ENCODE measurements at regions not wholly inside any gene's neighbourhood (a gene's known extent, or its start where the extent isn't known, plus 50 kb on each side); places are given as distances from the start of the nearest gene placed in this dataset.

DNA sequence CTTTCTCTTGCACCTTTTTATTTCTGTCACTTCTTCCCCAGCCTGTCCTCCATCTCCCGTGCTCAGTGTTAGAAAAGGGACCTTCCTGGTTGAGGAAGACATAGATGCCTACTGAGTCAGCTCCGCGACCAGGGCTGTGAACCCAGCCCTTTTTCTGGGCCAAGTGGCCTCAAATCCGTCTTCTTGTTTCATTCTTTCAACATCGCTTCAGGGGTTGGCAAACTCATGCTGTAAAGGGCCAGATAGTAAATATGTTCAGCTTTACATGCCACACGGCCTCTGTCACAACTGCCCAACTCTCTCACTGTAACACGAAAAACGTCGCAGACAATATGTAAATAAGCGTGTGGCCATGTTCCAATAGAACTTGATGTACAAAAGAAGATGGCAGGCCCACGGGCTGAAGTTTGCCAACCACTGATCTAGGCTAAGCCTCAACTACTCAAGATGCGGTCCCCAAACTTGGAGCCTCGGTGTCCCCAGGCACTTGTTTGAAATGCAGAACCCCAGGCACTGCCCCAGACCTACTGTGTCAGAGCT lies 338.4 kb downstream of the MN1 start:
- DNase-seq (ENCODE audit: low read depth): no peak

DNA sequence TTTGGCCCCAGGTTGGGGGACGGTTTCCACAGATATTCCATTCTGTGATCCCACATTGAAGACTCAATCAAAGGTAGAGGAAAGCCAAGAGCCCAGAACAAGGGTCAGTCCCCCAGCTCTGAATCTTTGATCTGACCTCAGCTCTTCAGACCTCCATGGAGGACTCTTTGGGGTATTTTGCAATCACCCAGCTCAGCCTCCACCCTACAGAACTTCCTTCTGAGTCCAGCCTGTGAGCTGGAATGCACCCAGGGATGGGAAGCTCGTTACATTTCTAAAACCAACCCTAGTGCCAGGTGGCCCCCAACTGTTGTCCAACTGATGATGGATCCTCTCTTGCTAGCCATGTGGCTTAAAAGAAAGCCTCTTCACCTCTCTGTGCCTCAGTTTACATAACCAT lies 335.3 kb downstream of the MN1 start:
- DNase-seq (ENCODE audit: low read depth): no peak

DNA sequence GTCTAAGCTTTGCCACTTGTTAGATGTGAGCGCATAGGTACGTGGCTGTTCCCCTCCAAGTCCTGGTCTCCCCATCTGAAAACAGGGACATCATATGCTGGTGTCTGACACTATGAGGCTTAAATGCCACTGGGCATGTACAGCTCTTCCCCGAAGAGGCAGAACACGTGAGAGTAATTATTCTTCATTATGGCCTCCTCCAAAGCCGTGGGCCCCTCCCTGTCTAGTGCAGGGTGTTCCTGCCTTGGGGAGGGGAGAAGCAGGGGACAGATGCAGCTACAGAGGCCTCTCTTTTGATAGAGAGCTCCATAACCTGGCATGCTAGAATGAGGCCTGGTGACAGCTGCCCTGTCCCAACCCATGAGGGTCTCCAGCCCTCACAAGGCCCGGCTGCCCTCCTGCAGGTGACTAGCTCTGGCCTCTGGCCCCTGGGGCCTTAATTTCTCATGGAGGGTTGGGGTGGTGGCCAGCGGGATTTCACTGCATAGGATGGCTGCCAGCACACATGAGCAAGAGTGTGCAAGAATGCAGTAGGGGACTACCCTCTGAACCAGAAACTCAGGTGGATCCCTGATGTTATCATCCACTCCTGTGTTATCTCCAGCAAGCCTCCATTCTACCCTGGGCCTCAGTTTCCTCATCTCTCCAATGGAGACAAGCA lies 334.6 kb downstream of the MN1 start:
- no peak for DNase-seq (ENCODE audit: low read depth)

DNA sequence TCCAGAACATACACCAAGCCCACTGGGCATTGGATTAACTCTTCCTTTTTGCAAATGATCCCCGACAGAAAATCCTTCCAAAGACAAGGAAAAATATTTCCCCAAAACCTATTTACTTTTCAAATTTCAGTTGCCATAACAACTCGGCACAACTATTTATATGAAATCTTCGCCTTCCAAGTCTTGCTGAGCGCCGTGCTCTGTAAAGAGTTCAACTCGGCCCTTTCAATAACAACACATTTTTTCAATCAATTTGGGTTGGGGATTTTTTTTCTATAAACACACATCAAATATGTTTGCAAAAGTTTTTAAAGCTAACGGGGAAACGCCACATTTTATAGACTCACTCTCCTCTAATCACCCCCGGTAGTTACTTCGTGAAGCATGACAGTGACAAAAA lies 333.8 kb downstream of the MN1 start:
- no peak for DNase-seq (ENCODE audit: low read depth)

DNA sequence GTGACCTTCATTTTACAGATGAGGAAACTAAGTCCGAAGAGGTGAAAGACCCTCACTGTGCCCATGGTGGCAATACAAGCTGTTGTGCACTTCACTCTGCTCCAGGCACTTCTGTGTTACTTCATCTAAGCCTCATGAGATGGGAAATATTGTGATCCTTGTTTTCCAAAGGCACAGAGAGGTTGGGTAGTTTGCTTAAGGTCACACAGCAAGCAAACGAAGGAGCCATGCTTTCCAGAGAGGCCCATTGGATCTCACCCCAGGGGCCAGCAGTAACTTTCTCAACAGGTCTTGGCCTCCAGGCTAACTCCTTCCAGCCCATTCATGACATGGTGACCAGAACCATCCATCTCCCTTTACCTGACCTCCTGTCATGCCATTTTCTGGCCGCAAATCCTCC lies 332.8 kb downstream of the MN1 start:
- no peak for DNase-seq (ENCODE audit: low read depth)

DNA sequence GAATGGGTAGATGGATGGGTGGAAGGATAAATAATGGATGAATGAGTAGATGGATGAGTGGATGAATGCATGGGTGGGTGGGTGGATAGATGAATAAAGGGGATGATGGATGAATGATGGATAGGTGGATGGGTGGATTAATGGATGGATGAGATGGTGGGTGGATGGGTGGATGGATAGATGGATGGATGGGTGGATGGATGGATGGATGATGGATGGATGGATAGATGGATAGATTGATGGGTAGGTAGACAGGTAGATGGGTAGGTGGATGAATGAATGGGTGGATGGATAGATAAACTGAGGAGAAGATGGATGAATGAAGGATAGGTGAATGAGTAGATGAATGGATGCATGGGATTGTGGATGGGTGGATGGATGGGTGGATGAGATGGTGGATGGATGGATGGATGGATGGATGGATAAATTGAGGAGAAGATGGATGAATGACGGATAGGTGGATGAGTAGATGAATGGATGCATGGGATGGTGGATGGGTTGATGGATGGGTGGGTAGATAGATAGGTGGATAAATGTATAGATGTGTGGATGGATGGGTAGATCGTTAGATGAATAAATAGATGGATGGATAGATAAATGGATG lies 331.3 kb downstream of the MN1 start:
- DNase-seq (ENCODE audit: low read depth): no peak

DNA sequence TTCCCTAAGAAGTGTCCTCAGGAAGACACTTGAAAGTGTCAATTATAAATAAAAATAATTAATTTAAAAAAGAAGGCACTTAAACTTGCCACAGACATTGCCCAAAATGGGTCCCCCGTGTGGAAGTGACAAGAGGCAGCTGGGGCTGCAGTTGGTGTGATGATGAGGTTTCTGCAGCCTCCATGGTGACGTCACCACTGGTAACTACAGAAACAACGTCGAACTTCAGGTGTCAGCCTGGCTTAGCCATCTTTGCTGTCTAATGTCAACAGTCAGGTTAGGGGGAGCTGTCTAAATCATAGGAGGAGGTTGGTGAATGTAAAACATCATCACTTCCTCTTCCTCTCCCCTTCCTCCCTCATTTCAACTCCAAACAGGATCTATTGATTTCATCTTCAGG lies 328.6 kb downstream of the MN1 start:
- DNase-seq (ENCODE audit: low read depth): no peak

DNA sequence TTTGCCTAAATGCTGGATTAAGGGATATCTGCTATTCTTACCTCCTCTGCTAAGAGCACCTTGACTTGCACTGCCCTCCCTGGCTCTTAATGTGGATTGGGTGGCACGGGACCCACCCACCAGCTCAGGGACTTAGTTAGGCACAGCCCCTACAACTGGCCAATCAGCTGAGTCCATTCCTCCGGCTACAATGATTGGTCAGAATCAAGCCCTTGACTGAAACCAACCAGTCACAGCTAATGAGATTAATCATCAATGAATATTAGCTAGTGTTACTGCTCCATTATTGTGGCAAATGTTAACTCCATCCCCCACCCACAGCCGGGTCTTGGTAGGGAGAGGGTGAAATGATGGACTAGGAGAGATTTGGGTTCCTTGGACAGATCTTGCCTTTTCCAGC lies 328.0 kb downstream of the MN1 start:
- DNase-seq (ENCODE audit: low read depth): no peak

DNA sequence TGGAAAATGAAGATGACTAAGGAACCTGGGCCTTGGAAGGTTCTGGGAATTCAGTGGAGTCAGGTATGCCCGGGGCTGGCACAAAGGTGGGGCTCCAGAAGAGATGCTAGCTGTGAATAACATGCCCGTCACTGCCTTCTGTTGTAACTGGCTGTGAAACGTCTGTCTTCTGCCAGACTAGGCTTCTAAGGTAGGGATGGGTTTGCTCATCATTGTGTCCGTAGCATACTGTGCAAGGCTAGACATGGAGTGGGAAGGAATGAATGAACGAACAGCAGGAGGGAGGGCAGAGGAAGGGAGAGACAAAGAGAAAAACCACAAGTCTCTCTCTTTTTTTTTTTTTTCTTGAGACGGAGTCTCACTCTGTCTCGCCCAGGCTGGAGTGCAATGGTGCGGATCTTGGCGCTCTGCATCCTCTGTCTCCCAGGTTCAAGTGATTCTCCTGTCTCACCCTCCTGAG lies 327.4 kb downstream of the MN1 start:
- no peak for DNase-seq (ENCODE audit: low read depth)

DNA sequence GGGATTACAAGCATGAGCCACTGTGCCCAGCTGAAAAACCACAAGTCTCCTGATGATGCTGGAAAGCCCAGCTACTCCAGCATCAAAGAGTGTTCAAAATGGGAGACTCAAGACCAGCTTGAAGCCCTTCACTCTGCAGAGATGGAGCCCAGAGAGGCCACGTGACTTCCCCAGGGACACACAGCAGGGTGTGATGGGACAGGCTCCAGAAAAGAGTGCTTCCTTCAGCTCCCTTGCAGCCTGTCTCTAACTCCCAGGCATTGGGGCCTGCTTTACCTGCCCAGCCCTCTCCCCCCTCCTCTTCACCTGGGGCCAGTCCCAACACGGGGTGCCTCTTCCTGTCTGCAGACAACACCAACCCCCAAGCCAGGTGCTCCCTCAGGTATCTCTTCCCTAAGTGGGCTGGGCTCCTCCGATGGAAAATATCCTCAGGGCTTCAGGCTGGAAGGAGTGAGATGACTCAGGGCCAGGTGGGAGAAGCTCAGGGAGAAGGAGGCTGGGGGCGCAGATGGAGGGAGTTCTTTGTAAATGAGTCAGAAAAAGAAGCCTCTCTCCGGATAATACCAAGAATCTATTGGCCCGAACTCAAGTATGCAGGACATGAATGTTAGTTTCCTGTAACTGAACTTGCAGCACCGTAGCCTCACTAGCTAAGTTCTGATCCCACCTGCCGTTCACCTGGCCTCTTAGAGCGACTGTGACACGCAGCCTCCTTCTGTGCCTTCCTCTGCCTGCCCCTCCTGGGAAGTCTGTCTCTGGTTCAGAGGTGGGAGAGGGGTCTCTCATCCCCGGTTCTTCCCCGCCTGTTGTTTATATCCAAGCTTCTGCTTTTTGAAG lies 326.6 kb downstream of the MN1 start:
- peak; percentile 85 for DNase-seq (ENCODE audit: low read depth)

DNA sequence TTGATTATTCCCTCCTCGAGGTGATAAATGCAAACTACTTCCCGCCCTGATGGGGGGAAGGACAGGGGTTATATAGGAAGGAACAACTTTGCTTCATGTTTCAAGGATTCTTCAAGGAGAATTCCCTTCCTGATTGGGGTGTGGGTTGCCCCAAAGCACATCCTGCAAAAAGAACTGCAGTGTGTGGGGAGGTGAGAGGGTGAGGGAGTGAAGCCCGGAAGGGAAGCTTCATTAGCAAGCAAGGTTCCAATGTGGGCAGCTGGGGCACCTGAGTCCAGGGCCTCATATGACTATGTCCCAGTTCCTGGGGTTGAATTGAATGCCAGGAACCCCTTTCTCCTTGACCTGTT lies 326.0 kb downstream of the MN1 start:
- DNase-seq (ENCODE audit: low read depth): no peak

DNA sequence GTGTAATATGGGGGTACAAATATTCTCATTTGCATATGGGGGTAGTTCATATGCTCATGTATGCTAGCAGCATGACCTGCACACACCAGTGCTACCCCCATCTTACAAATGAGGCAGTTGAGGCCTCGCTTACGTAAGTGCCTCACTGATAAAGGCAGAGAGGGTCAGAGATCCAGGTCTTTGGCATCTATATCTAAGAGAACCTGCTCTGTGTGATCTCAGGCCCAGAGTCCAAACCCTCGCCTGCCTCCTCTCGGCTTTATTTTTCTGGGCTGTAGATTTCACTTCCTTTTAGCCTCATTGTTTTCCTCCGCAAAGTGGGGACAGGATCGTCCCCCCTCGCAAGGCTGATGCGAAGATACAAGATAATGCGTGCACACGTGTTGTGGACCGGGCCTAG lies 325.2 kb downstream of the MN1 start:
- DNase-seq (ENCODE audit: low read depth): no peak

DNA sequence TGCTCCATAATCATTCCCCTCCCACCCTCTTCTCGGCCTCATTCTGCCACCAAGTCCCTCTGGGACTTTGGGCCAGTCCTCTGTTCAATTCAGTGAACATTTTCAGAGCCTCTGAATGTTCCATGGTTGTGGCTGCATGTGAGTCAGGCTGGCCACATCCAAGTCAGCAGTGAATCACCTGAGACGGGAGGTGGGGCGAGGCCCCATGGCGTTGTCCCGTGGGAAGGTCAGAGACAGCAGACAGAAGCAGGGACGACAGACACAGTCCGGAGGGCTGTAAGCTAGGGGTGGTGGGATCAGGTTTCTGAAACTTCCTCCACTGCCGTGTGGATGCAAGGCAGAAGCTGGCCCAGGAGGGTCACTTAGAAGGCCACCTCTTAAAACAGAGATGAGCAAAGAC lies 324.8 kb downstream of the MN1 start:
- peak; percentile 83 for DNase-seq (ENCODE audit: low read depth)

DNA sequence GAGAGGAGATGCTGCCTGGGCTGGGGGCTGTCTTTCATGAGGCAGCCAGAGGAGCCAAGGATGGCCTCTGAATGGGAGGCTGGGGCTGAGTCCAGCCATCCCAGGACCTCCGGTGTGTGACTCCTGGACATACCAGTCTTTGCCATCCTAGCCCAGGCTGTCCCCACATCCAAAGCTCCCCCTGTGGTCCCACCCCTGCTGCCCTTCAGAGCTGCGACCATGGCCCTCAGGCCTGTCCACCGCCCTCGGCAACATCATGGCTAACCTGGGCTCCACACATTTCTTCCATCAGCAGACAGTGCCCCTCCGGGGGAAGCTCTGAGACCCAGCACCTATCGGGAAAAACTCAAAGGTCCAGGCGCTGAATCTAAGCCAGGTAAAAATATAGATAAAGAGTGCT lies 324.4 kb downstream of the MN1 start:
- DNase-seq (ENCODE audit: low read depth): no peak

DNA sequence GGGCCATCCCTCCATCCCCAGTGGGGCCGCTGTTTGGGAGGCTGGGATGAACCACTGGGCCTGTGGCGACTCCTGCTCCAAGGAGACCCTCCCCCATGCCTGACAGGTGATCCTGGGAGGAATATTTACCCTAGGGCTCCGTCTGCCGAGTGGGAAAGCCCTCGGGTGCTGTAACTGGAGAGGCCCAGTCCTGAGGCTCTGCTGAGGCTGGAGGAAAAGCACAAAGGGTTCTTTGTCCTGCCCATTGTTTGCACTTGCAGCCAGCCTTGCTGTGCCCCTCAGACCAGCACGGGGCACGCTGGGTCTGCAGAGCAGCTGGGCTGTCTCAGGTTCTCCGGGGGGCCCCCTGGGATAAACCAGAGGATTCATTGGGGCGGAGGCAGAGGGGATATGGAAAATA lies 321.1 kb downstream of the MN1 start:
- no peak for DNase-seq (ENCODE audit: low read depth)

DNA sequence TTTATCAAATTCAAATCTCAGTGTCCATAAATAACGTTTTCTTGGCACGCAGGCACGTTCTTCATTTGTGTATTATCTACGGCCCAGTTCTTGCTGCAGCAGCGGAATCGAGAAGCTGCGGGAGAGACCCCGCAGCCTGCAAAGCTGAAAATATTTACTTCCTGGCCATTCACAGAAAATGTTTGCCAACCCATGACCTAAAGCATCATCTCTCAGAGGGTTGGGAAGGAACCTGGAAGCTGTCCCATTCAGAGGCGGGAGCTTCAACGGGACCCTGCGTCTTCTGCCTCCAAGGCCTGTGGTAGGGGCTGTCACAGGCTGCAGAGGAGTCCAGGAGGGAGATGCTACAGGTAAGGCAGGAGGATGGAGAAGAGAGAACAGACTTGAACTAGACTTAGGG lies 319.2 kb downstream of the MN1 start:
- DNase-seq (ENCODE audit: low read depth): no peak

DNA sequence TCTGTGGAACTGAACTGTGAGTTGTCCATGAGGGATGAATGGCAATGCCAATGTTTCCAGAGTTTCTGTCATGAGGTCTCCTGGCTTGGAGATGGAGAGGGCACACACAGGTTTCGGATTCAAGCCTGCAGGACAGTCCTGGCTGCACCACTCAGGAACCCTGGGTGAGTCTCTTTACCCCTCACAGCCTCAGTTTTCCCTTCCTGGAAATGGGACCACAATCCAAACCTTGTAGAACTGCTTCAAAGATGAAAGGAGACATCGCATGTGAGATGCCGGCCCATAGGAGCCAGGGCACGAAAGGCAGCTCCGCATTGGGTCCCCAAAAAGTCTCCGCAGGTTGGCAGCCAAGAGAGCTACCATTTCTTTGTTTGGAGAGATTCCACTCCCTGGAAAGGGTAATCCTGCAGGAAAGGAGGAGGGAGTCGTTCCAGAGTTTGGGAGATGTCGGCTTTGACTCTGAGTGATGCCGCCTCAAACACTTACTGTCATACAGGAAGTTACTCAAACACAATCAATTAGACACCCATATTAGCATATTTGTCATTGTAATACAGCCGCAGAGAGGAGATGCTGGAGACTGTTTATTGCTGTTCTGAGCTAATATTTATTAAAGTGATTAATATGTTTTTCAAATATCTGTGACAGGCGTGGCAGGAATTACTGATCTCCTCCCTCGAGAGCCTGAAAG lies 318.3 kb downstream of the MN1 start:
- no peak for DNase-seq (ENCODE audit: low read depth)

DNA sequence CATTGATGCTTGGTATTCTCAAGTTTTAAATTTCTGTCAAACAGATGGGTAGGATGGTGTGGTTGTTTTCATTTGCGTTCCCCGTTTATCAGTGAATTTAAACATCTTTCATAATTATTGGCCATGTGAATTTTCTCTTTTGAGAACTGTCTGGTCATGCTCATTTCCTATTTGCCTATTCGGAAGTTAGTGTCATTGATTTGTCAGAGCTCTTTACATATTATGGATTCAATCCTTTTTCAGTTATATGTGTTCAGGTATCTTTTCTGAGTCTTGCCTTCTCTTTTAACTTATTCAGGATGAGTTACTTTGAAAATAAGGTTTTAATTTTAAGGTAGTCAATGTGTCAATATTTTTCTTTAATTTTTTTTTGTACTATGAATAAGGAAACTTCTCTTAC lies 315.7 kb downstream of the MN1 start:
- DNase-seq (ENCODE audit: low read depth): no peak

DNA sequence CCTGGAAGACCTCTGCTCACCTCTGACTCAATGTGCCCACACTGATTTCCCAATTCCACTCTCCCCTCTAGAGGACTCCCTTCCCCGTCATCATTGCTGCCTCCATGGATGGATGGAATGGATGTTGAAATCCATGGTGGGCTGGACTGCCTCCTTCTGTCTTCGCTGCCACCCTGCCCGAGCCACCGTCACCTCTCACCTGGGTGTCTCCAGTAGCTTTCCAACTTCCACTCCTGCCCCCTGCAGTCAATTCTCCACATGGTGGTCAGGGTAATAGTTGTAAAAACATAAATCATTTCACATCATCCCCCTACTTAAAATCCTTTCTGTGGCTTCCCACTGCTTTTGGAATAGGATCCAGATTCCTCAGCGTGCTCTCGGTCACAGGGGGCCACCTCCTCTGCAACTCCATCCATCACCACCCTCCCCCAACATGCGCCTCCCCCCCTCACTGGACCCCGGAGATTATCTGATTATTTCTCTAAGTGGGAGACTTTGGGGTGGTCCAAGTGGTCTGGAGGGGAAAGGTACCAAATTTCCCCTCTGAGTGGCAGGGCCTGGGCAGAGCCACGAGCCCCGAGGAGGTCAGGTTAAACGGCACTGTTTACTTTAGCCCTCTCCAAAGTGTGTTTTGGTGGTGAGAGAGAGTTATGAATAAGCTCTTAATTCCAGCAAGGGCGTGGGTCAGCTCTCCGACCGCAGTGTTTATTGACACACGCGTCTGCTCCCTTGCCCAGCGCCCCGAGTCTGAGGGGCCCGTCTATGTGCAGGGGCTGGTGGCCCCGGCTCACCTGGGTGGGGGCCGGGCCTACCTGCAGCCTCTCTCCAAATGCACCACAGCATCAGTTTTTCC lies 313.7 kb downstream of the MN1 start:
- peak; percentile 50 for DNase-seq (ENCODE audit: low read depth)

DNA sequence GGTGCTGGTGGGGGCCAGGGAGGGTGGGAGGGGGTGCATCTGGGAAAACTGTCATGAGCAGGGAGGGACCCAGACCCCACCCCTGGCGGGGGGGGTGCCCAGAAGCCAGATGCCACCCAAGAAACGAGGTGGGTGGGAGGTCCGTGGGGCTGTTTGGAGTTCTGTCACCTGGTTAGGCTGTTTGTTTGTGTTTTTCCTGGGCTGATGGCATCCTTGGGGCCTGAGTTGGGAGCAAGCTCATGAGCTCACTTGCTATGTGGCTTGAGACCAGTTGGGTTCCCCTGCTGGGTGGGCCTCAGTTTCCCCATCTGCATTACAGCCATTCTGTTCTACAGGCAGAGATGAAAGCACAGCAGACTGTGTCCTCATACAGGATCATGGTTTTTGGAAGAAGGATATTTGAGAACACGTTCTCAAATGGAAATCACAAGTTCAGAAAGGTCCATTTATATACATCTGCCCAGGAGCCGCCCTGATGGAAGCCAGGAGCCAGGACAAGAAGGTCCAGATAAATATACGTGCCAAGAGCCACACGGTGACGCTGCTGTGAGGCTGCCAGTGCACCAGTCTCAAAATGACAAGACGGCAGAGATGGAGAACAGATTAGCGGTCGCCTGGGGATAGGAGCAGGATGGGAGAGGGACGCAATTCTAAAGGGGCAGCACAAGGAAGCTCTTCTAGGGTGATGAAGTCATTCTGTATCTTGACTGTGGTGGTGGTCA lies 312.9 kb downstream of the MN1 start:
- DNase-seq (ENCODE audit: low read depth): no peak

Measured in LHCN-M2 (cell line).